ENCODE measurements at regions not wholly inside any gene's neighbourhood (a gene's known extent, or its start where the extent isn't known, plus 50 kb on each side); places are given as distances from the start of the nearest gene placed in this dataset.

GRCh38 chr6:74320715-74321114 lies 624.7 kb downstream of the CD109 start:
- H3K9me3 ChIP-seq: no peaks in the 10 kb centered on the region
- H3K4me1 ChIP-seq: peaks cover 4% of the 10 kb centered on the region
- no peak for TF ChIP-seq POLR2A (IDR thresholded peaks at IDR 0.05)
- H3K27me3 ChIP-seq: no peaks in the 10 kb centered on the region
- no peaks in the 10 kb centered on the region for H3K36me3 ChIP-seq (replicated peaks in 1 of 2; ENCODE audit: insufficient read depth in 1 of 2, low read depth in 2 of 2)
- intact Hi-C loops (cut with DNase I): no loop called here
- H3K4me3 ChIP-seq: no peak overlapping the region
- no peak overlapping the region for H3K27ac ChIP-seq
- DNase-seq (no peak), ATAC-seq (no peak)

GRCh38 chr6:74320074-74320473 lies 624.1 kb downstream of the CD109 start:
- H3K4me1 ChIP-seq: peaks cover 4% of the 10 kb centered on the region
- TF ChIP-seq CTCF (IDR thresholded peaks at IDR 0.05) (no peak), POLR2A (IDR thresholded peaks at IDR 0.05) (no peak)
- intact Hi-C loops (cut with DNase I): no loop called here
- no peaks in the 10 kb centered on the region for H3K9me3 ChIP-seq
- H3K27ac ChIP-seq: no peak overlapping the region
- ATAC-seq: no peak
- no peak overlapping the region for H3K4me3 ChIP-seq
- no peak for DNase-seq
- no peaks in the 10 kb centered on the region for H3K27me3 ChIP-seq
- H3K36me3 ChIP-seq (replicated peaks in 1 of 2; ENCODE audit: insufficient read depth in 1 of 2, low read depth in 2 of 2): no peaks in the 10 kb centered on the region

- Histone ChIP-seq H3K27ac (no peak overlapping the region), H3K27me3 (no peaks in the 10 kb centered on the region), H3K4me3 (no peak overlapping the region), H3K9me3 (no peaks in the 10 kb centered on the region), H3K36me3 (replicated peaks in 1 of 2; ENCODE audit: insufficient read depth in 1 of 2, low read depth in 2 of 2) (no peaks in the 10 kb centered on the region), H3K4me1 (peaks cover 4% of the 10 kb centered on the region)
- DNase-seq (no peak), ATAC-seq (no peak)
- intact Hi-C loops (cut with DNase I): no loop called here
- TF ChIP-seq CTCF (IDR thresholded peaks at IDR 0.05) (no peak), POLR2A (IDR thresholded peaks at IDR 0.05) (no peak)
- WGBS, 2 donors: 23 to 45% methylated on average over 2 of the region's 2 CpGs
Measured at GRCh38 chr6:74319292-74319691, 623.3 kb downstream of the CD109 start.

- DNase-seq: no peak
- intact Hi-C loops (cut with DNase I): no loop called here
- TF ChIP-seq POLR2A (IDR thresholded peaks at IDR 0.05) (no peak), CTCF (IDR thresholded peaks at IDR 0.05) (no peak)
- no peaks in the 10 kb centered on the region for H3K9me3 ChIP-seq
- no peak overlapping the region for H3K4me3 ChIP-seq
- no peaks in the 10 kb centered on the region for H3K36me3 ChIP-seq (replicated peaks in 1 of 2; ENCODE audit: insufficient read depth in 1 of 2, low read depth in 2 of 2)
- H3K27me3 ChIP-seq: no peaks in the 10 kb centered on the region
- no peak overlapping the region for H3K27ac ChIP-seq
- ATAC-seq: no peak
- peaks cover 4% of the 10 kb centered on the region for H3K4me1 ChIP-seq
Measured at GRCh38 chr6:74318738-74319137, 622.7 kb downstream of the CD109 start.

GRCh38 chr6:74312081-74312480 lies 616.1 kb downstream of the CD109 start:
- 67 to 79% methylated on average over 1 of the region's 1 CpG for WGBS, 2 donors
- no peaks in the 10 kb centered on the region for H3K27me3 ChIP-seq
- ATAC-seq: no peak
- H3K4me1 ChIP-seq: no peaks in the 10 kb centered on the region
- H3K9me3 ChIP-seq: no peaks in the 10 kb centered on the region
- intact Hi-C loops (cut with DNase I): no loop called here
- no peaks in the 10 kb centered on the region for H3K36me3 ChIP-seq (replicated peaks in 1 of 2; ENCODE audit: insufficient read depth in 1 of 2, low read depth in 2 of 2)
- DNase-seq: no peak
- no peak overlapping the region for H3K27ac ChIP-seq
- TF ChIP-seq POLR2A (IDR thresholded peaks at IDR 0.05): no peak
- TF ChIP-seq CTCF (IDR thresholded peaks at IDR 0.05): no peak
- H3K4me3 ChIP-seq: no peak overlapping the region
